GM21786 (cell line): ENCODE measurements at regions not wholly inside any gene's neighbourhood (a gene's known extent, or its start where the extent isn't known, plus 50 kb on each side); places are given as distances from the start of the nearest gene placed in this dataset.

Experiments used
- ATAC-seq: cut with Tn5 transposase; IDR thresholded peaks from one replicate; pipeline ENCODE4 v1.9.1; 2021; ENCODE audit not compliant: unreplicated experiment

- peak; percentile 77 for ATAC-seq
Observed at GRCh38 chr11:115924744-115925567, 420.7 kb upstream of the CADM1 start.

- no peak for ATAC-seq
Observed at GRCh38 chr11:115922876-115923275, 418.7 kb upstream of the CADM1 start.

- ATAC-seq, result no peak
Observed at GRCh38 chr11:115921986-115922385, 417.8 kb upstream of the CADM1 start.

GRCh38 chr11:115921540-115921939 is 417.3 kb upstream of the CADM1 start:
- ATAC-seq, result no peak

- ATAC-seq, result no peak
Observed at GRCh38 chr11:115920841-115921480, 416.7 kb upstream of the CADM1 start.

GRCh38 chr11:115920092-115920461 is 415.9 kb upstream of the CADM1 start:
- no peak for ATAC-seq

GRCh38 chr11:115919341-115920091 is 415.3 kb upstream of the CADM1 start:
- peak; percentile 58 for ATAC-seq

- ATAC-seq, result no peak
Observed at GRCh38 chr11:115918576-115918975, 414.4 kb upstream of the CADM1 start.

- no peak for ATAC-seq
Observed at GRCh38 chr11:115916608-115917007, 412.4 kb upstream of the CADM1 start.

GRCh38 chr11:115912484-115912945 is 408.3 kb upstream of the CADM1 start:
- peak; percentile 67 for ATAC-seq

GRCh38 chr11:115911613-115912346 is 407.6 kb upstream of the CADM1 start:
- ATAC-seq, result no peak

- no peak for ATAC-seq
Observed at GRCh38 chr11:115910379-115910778, 406.2 kb upstream of the CADM1 start.

GRCh38 chr11:115906171-115906570 is 402.0 kb upstream of the CADM1 start:
- ATAC-seq, result no peak

GRCh38 chr11:115905341-115906000 is 401.3 kb upstream of the CADM1 start:
- no peak for ATAC-seq

- no peak for ATAC-seq
Observed at GRCh38 chr11:115903179-115903578, 399.0 kb upstream of the CADM1 start.

GRCh38 chr11:115901069-115901468 is 396.9 kb upstream of the CADM1 start:
- ATAC-seq, result no peak

GRCh38 chr11:115900111-115900510 is 395.9 kb upstream of the CADM1 start:
- no peak for ATAC-seq

GRCh38 chr11:115897707-115898106 is 393.5 kb upstream of the CADM1 start:
- ATAC-seq, result no peak

GRCh38 chr11:115896084-115896483 is 391.9 kb upstream of the CADM1 start:
- no peak for ATAC-seq

GRCh38 chr11:115895594-115895993 is 391.4 kb upstream of the CADM1 start:
- no peak for ATAC-seq
